HG02885 (cell line): ENCODE measurements at regions not wholly inside any gene's neighbourhood (a gene's known extent, or its start where the extent isn't known, plus 50 kb on each side); places are given as distances from the start of the nearest gene placed in this dataset.
A peak's percentile ranks its signal among the peaks of the same experiment; 100 is the strongest.
"Not testable (repeated sequence)": the region's sequence is repeated elsewhere in the genome, so short reads cannot be mapped to it uniquely, and the experiment has no call there.

Experiments
- ATAC-seq: cut with Tn5 transposase; IDR thresholded peaks from one replicate; pipeline ENCODE4 v1.9.1; 2021; ENCODE audit warnings: mild to moderate bottlenecking; ENCODE audit not compliant: unreplicated experiment, poor library complexity

DNA sequence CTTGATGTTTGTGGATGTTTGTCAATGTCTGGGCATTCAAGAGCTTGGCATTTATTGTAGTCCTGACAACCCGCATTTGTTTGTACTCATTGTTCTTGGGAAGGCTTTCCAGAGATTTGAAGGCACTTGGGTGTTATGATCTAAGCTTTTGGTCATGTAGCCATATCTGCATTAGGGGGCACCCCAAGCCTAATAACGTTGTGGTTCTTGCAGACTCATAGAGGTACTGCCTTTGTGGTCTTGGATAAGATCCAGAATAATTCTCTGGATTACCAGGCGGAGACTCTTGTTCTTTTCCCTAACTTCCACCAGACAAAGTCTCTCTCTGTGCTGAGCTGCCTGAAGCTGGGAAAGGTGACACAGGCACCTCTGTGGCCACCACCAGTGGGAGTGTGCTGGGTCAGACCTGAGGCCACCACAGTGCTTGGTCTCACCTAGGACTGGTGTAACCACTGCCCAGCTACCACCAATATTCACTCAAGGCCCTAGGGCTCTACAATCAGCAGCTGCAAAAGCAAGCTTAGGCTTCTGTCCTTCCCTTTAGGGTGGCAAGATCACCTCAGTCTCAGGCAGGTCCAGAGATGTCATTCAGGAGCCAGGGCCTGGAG lies 144.4 kb upstream of the TAS2R1 start:
- ATAC-seq = no peak

DNA sequence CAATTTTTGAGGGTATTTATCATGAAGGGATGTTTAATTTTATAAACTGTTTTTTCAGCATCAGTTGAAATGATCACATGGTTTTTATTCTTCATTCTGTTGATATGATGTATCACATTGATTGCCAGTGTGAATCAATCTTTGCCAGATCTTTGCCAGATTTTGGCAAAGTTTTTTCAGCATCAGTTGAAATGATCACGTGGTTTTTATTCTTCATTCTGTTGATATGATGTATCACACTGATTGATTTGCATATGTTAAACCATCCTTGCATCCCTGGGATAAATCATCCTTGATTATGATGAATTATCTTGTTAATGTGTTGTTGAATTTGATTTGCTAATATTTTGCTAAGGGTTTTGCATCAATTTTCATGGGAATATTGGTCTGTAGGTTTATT lies 140.9 kb upstream of the TAS2R1 start:
- ATAC-seq = no peak

DNA sequence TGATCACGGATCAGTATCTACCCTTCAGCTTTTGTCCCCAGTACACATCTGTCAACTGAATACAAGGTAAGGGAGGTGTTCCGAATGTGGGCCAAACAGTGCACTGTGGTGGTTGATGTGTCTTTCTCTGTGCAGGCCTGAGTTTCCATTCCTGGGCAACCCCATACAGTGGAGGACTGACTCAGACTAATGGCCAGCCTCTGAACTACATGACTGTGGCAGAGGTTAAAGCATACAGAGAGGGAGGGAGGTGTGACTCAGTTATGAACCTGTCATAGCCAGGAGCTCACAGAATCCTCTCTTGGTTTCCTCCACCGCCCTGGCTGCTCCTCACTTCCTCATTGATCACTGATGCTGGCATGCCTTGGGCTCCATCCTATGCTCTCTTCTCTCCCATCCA lies 136.4 kb upstream of the TAS2R1 start:
- no peak for ATAC-seq

DNA sequence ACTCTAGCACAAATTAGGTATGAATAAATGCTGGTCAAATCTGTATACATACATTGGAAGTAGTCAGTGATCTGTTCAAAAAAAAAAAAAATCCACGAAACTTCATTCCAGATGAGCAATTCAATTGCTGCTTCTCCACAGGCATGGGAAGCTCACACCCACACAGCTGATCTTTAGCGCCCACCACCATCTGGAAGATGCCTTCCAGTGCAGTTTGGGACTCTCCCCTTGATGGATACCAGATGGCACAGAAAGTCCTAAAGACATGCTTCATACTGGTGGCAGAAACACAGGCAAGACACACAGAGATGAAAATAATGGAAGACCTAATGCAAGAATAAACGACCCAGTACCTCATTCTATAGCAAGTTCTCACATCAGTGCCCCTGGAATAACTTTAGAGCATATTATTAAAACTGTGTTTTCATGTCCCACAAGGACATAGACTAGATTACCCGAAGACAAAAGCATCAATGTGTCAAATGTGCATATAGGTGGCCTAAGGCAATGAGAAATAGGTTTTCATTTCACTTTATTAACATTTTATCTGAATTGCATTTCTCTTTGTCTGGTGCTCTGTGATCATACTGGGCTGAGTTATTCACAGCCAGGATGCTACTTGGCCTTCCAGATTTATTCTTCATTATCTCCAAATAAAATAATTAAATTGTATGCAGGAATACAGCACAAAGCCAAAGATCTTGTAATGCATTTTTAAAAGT lies 135.4 kb upstream of the TAS2R1 start:
- ATAC-seq = no peak

DNA sequence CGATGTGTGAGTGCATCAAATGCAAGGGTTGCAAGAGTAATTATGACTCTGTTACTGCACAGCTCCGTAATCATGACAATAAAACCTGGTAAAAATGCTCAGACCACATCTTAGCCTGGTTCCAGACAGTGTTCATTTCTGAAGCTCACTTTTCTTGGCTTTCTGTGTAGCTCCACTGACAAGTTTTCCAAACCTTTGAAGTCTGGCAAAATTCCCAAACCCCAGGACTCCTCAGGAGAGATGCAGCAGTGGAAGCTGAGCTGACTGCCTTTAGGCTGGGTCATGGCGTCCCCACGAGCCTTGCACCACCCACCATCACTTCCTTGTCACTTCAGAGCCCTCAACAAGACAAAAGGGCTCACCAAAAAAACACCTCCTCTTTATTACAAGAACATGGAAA lies 131.6 kb upstream of the TAS2R1 start:
- ATAC-seq = no peak

DNA sequence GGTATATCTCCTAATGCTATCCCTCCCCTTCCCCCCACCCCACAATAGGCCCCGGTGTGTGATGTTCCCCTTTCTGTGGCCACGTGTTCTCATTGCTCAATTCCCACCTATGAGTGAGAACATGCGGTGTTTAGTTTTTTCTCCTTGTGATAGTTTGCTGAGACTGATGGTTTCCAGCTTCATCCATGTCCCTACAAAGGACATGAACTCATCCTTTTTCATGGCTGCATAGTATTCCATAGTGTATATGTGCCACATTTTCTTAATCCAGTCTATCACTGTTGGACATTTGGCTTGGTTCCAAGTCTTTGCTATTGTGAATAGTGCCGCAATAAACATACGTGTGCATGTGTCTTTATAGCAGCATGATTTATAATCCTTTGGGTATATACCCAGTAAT lies 122.5 kb upstream of the TAS2R1 start:
- ATAC-seq = not testable (repeated sequence)

DNA sequence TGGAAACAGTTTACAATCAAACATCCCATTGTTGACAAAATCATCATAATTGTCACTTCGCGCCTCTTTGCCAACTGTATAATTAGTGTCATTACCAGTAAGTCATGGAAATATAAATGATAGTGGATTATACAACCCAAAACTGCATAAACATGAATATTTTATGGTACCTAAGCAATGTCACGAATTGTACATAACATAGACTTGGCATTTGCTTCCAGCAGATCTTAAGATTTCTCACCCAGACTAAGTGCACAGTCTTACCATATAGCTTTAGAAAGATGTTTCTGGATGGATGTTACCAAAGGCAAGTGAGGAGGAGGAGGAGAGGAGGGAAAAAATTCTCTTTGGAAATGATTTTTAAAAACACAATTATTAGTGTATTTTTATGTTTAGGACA lies 113.4 kb upstream of the TAS2R1 start:
- ATAC-seq = no peak

DNA sequence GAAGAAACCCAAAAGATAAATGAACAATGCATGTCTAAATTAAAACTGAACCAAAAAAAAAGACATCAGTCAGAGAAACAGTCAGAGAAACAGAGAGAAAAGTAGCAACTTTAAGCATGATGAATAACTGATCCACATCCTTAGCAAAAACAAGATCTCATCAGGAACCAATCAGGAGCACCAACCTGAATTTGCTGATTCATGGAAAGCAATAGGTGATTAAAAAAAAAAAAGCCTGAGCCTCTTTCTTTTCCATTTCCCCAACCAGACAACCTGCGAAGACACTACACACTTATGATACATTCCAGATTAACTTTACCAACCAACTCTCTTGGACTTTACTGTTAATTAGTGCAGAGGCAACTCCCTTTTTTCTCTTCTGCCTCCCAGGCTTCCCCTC lies 112.7 kb upstream of the TAS2R1 start:
- no peak for ATAC-seq

DNA sequence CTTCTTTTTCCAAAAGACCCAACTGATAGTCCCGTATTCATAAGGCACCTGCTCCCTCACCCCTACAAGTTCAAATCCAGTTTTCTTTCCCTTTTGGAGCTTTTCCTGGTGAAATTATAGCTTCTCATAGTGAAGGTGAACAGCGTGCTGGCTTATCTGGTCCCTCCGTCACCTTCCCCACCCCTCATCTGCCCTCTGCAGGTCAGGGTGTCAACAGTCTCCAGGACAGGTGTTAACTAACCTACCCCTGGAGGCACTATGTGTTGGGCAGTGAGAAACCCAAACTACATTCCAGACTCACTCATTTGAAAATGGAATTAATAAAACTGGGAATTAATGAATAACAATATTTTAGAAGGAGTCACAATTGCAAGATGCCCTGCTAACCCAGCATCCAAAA lies 109.0 kb upstream of the TAS2R1 start:
- no peak for ATAC-seq

DNA sequence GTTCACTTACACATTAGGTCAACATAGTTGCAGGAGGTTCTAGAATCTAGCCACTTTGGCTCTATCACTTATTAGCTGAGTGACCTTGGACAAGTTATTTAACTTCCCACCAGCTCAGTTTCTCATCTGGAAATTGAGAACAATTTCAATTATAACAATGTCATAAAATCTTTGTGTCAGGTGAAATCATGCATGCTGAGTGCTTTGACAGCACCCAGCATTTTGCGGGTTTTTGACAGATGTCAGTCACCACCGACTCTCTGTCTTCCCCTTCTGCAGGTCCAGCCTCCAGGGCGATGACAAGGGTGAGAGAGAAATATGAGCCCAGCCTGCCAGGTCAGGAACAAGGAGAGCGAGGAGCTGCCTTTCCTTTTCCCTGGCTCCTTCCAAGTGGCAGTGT lies 107.1 kb upstream of the TAS2R1 start:
- ATAC-seq = no peak

DNA sequence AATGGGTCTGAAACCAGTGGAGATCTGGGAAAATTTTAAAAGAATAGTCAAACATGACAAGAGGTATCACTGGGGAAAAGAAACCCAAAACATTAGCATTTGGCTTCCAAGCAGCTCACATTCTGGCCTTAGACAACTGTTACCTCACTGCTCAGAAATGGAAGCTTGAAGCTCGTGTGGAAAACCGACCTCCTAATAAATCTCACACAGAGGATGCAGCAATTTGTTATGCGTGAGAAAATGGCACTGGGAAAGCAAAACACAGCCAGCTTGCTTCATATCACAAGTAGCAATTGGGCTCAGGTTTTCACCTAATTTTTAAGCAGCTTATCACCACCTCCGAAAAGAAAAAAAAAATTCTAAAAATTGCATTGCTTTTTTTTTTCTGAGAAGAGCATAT lies 103.3 kb upstream of the TAS2R1 start:
- ATAC-seq = no peak

DNA sequence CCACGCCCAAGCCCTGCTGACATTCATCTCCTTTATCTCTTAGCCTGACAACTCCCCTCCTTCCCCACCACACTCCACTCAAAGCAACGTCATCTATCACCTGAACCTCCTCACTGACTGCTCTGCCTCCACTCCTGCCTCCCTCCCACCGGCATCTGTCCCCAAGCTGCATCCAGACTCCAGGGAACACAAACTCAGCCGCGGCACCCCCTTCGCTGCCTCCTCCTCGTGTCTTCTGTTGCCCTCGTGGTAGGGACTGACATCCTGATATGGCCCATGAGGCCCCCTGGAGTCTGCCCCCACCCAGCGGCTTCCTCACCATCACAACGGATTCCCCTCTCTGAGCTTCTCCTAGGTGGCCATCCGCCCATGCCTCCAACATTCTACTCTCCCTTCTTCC lies 101.0 kb upstream of the TAS2R1 start:
- ATAC-seq = no peak

DNA sequence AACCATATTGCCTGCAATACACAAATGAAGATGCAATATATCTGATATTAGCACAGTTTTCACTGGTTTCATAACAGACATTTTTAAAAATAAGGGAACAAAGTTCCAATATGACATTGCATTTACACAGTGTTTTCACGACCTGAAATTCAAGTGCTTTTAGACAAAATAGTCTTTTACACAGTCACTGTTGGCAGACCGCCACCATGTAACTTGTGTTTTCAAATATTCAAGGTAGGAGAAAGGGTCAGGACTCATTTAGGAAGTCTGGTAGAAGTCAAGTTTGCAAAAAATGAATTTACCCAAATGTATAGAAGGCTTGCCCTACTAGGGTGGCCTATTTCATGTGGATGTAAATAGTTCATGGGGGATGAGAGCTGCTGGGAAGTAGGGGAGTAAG lies 98.1 kb upstream of the TAS2R1 start:
- ATAC-seq = no peak

DNA sequence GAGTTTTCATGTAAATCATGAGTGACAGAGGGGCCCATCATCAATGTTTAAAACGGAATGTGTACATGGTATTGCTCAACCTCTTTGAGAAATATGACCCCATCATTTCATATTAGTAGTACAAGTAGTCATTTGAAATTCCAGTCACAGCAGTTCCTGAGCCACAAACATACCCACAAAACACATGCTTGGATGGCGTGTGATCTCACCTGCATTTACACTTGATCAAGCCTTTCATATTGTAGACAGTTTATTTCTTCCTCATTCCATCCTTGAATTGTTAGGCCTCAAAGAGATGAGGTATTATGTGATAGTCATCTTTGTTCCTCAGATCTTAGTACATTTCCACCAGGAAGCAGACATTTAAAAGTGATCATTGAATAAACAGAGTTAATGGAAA lies 96.8 kb upstream of the TAS2R1 start:
- ATAC-seq = no peak

DNA sequence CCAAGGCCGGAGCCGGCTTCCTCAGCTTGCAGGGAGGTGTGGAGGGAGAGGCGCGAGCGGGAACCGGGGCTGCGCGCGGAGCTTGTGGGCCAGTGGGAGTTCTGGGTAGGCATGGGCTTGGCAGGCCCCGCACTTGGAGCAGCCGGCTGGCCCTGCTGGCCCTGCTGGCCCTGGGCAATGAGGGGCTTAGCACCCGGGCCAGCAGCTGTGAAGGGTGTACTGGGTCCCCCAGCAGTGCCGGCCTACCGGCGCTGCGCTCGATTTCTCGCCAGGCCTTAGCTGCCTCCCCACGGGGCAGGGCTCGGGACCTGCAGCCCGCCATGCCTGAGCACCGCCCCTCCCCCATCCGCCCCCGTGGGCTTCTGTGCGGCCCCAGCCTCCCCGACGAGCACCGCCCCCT lies 95.1 kb upstream of the TAS2R1 start:
- not testable (repeated sequence) for ATAC-seq

DNA sequence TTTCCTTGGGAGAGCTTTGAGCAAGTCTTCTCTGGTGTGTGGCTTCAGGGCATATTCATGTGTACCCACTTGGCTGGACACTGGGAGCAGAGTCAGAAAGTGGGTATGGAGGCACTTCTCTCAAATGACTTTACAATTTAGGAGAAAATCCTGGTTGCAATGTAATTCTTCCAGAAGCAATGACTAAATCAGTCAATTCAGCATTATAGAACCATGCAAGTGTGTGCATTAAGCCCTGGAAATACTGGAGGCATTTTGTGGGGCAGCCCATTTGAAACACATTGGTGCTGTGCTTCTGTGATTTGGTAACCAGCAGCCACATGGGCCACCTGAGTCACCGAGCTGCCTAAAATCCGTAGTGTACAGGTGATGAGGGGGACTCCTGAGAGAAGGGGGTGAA lies 94.6 kb upstream of the TAS2R1 start:
- ATAC-seq = no peak

DNA sequence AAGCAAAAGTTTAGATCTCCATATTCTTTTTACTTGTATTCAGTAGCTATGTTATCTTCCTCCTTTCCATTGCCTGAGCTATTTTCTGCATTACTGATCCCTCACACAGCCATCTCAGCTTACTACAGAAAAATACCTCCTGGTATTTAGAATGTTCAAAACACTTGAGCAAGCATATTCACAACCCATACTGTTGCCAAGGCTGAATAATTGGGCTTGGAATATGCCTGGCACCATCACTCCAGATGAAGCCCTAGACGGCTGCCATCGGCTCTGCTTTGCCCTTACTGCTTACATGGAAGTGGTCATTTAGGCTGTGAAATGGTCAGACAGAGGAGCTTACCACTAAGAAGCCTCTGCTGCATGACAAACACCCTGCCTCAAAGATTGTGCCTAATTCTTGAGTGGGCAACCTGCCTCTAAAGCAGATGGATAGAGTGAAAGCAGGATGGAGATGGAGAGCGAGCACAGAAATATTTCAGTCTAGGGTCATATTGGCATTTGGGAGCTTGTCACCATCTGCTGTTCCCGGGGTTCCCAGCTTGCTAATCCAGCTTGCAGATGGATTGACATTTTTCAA lies 92.5 kb upstream of the TAS2R1 start:
- ATAC-seq = no peak

DNA sequence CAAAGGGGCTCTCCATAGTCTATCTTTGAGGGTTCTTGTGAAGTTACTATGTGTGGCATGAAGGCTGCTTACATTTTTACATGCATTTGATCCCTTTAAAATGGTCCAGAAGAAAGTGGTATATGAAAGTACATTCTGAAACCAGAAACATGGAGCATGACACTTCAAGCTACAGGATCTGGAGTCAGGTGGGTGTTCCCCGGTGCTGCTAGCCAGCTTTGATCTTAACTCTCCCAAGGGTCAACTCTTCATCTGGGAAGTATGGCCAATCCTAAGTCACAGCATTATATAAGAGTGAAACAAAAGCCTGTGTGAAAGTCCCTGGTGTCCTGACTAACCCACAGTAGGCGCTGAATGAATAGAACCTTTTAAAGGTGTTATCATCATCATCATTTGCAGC lies 91.0 kb upstream of the TAS2R1 start:
- ATAC-seq = no peak

DNA sequence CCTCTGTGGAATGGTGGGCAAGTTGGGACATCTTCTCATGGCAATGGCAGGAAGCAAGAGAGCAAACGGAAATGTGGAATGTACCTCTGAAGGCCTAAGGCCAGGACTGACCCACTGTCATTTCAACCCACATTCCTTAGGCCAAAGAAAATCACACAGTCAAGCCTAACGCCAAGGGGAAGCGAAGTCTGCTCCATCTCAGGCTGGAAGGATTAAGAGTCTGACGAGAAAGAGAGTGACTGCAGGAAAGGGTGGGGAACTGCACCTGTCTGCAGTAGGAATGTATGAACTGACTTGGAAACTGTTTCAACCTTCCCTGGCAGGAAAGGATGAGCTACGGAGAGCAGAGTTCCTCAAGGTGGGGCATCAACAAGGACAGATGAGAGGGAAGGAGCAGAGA lies 90.2 kb upstream of the TAS2R1 start:
- ATAC-seq = no peak

DNA sequence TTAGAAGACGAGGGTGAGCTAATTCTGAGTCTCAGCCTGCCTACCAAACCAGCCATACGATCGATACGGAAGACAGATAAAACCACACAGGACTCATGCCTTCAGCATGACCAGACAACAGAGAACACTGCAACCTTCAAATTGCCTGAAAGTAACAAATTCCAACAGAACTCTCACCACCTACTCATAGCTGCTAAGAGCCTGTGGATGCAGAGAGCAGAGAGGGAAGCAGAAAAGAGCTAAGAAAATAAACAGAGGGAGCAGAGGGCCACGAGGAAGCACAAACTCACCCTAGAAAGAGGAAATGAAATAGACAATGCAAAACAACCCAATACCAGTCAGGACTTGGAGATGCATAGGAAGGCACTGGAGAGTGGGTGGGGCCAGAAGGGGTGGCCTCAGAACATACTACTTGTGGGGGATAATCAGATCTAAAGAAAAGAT lies 86.7 kb upstream of the TAS2R1 start:
- peak; percentile 92 for ATAC-seq

DNA sequence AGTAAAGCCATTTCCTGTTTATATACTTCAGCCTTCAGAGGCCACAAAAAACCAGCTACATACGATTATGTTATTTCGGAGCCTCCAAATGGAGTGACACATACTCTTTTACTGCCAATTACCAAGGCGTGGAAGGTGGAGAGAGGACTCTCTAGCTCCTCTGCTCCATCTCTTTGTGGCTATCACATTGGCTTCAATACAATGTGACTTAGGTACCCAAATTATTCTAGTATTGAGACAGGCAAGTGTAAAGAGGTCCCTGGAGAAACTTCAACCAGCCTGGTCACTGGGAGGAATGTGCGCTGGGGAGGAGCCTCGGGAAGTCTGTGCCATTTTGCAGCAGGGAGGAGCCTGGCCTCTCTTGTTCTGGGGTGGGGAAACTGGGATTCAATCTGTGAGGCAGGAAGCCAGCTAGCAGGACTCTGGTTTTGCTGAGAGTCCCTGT lies 85.8 kb upstream of the TAS2R1 start:
- ATAC-seq = no peak
